ENCODE measurements at regions not wholly inside any gene's neighbourhood (a gene's known extent, or its start where the extent isn't known, plus 50 kb on each side); places are given as distances from the start of the nearest gene placed in this dataset.

DNA sequence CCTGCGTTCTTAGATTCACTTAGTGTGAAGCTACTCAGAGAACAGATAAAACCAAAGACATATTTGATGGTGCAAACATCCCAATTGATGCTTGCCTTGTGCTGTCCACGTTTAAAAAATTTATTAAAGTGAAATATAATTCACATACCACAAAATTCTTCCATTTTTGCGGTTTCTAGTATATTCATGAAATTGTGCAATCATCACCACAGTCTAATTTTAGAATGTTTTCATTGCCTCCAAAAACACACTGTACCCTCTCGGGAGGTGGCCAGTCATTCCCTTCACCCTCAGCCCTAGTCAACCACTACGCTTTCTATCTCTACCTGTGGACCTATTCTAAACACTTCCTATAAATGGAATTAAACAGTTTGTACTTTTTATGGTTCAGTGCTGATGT lies 1109.2 kb downstream of the FLRT2 start:
- TF ChIP-seq, protein P1, sequence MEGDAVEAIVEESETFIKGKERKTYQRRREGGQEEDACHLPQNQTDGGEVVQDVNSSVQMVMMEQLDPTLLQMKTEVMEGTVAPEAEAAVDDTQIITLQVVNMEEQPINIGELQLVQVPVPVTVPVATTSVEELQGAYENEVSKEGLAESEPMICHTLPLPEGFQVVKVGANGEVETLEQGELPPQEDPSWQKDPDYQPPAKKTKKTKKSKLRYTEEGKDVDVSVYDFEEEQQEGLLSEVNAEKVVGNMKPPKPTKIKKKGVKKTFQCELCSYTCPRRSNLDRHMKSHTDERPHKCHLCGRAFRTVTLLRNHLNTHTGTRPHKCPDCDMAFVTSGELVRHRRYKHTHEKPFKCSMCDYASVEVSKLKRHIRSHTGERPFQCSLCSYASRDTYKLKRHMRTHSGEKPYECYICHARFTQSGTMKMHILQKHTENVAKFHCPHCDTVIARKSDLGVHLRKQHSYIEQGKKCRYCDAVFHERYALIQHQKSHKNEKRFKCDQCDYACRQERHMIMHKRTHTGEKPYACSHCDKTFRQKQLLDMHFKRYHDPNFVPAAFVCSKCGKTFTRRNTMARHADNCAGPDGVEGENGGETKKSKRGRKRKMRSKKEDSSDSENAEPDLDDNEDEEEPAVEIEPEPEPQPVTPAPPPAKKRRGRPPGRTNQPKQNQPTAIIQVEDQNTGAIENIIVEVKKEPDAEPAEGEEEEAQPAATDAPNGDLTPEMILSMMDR (IDR thresholded peaks at IDR 0.05) = no peak
- no peak for TF ChIP-seq POLR2A (IDR thresholded peaks at IDR 0.05)

Measured in esophagus squamous epithelium (tissue), 4 donors.